A673 (cell line): ENCODE measurements at regions not wholly inside any gene's neighbourhood (a gene's known extent, or its start where the extent isn't known, plus 50 kb on each side); places are given as distances from the start of the nearest gene placed in this dataset.

Experiments used
- BruUV-seq: library from RNA; stranded (reverse); fragments of 400-500 nt; replicated peaks from 2 replicates; lab custom pipeline; 2021; lab: Mats Ljungman, UMichigan
- CTCF ChIA-PET: fragments of 300-600 bp; sonication (Branson Sonifier 250); formaldehyde crosslinking; loops from one replicate; lab custom pipeline; 2022; ENCODE audit warnings: antibody characterized with exemption; lab: Charles Lee
- POLR2A ChIA-PET: fragments of 300-600 bp; sonication (Branson Sonifier 250); formaldehyde crosslinking; loops from one replicate; lab custom pipeline; 2022; ENCODE audit warnings: antibody characterized with exemption; ENCODE audit not compliant: low non-redundant PET; lab: Charles Lee
- DNase-seq: peaks from one replicate; pipeline ENCODE4 v3.0.0-alpha.2; 2015; ENCODE audit warnings: low spot score
- H3K27ac ChIP-seq: fragments of 200-600 bp; sonication (generic); 2 replicates; pipeline ENCODE4 v1.5.1; 2016; ENCODE audit warnings: mixed run types, low read depth, mild to moderate bottlenecking, mixed read lengths, antibody characterized with exemption, low read length; ENCODE audit not compliant: poor library complexity, severe bottlenecking
- H3K27me3 ChIP-seq: fragments of 200-600 bp; sonication (generic); replicated peaks from 2 replicates; pipeline ENCODE4 v1.6.1; 2017; ENCODE audit warnings: mixed run types, low read depth, mild to moderate bottlenecking, mixed read lengths, antibody characterized with exemption, low read length; ENCODE audit not compliant: insufficient read depth, poor library complexity
- H3K36me3 ChIP-seq: fragments of 200-600 bp; sonication (generic); 2 replicates; pipeline ENCODE4 v1.6.1; 2016; ENCODE audit warnings: mixed run types, mild to moderate bottlenecking, mixed read lengths, antibody characterized with exemption, low read length; ENCODE audit not compliant: insufficient read depth, poor library complexity, severe bottlenecking
- H3K4me1 ChIP-seq: fragments of 200-600 bp; sonication (generic); 2 replicates; pipeline ENCODE4 v1.6.1; 2017; ENCODE audit warnings: mixed run types, mild to moderate bottlenecking, mixed read lengths, antibody characterized with exemption, low read length; ENCODE audit not compliant: insufficient read depth, poor library complexity, severe bottlenecking
- H3K4me3 ChIP-seq: fragments of 200-600 bp; sonication (generic); 2 replicates; pipeline ENCODE4 v1.5.1; 2016; ENCODE audit warnings: low read depth, mixed run types, mild to moderate bottlenecking, mixed read lengths, low read length; ENCODE audit not compliant: poor library complexity, severe bottlenecking
- H3K9me3 ChIP-seq: fragments of 200-600 bp; sonication (generic); 2 replicates; pipeline ENCODE4 v1.6.1; 2016; ENCODE audit warnings: mixed run types, low read depth, mild to moderate bottlenecking, mixed read lengths, antibody characterized with exemption, low read length; ENCODE audit not compliant: poor library complexity, severe bottlenecking
- CTCF ChIP-seq: fragments of 300-800, 200-600 bp; sonication (generic); conservative IDR thresholded peaks from 2 replicates; pipeline ENCODE4 v1.5.1; 2017; ENCODE audit warnings: low read depth, mild to moderate bottlenecking, antibody characterized with exemption, low read length, moderate library complexity, mixed read lengths
- EZH2 ChIP-seq: fragments of 200-600 bp; sonication (generic); IDR thresholded peaks from 2 replicates; pipeline ENCODE4 v1.6.1; 2017; ENCODE audit warnings: borderline replicate concordance, low read depth, mild to moderate bottlenecking, mixed read lengths, antibody characterized with exemption, low read length; ENCODE audit not compliant: poor library complexity, severe bottlenecking
- intact Hi-C: fragments of 100-400 bp; cut with micrococcal nuclease; formaldehyde crosslinking; loops from one replicate; pipeline ENCODE4 v1.10.0; 2022; ENCODE audit not compliant: unreplicated experiment

- CTCF ChIA-PET: no interaction called here
- Histone ChIP-seq H3K27me3 (no peaks in the 10 kb centered on the region), H3K36me3 (no peaks in the 10 kb centered on the region), H3K4me1 (no peaks in the 10 kb centered on the region), H3K27ac (no peak overlapping the region), H3K9me3 (peaks cover 38% of the 10 kb centered on the region), H3K4me3 (no peak overlapping the region)
- DNase-seq: no peak
- TF ChIP-seq CTCF (no peak), EZH2 (no peak)
- intact Hi-C loops: no loop called here
- BruUV-seq: no TSS peak
- POLR2A ChIA-PET: no interaction called here
Observed at GRCh38 chr7:52360541-52360940, 674.9 kb upstream of the POM121L12 start.

GRCh38 chr7:52355053-52355452, 680.4 kb upstream of the POM121L12 start:
- Histone ChIP-seq H3K27ac (no peak overlapping the region), H3K4me3 (no peak overlapping the region), H3K36me3 (no peaks in the 10 kb centered on the region), H3K4me1 (no peaks in the 10 kb centered on the region), H3K27me3 (no peaks in the 10 kb centered on the region), H3K9me3 (peaks cover 47% of the 10 kb centered on the region)
- ChIA-PET CTCF (no interaction called here), POLR2A (no interaction called here)
- TF ChIP-seq EZH2: no peak
- no peak for TF ChIP-seq CTCF
- BruUV-seq: no TSS peak
- intact Hi-C loops: no loop called here
- DNase-seq: no peak

GRCh38 chr7:52352013-52352981, 683.1 kb upstream of the POM121L12 start:
- DNase-seq: no peak
- H3K4me3 ChIP-seq: no peak overlapping the region
- no TSS peak for BruUV-seq
- CTCF ChIA-PET: no interaction called here
- H3K27me3 ChIP-seq: no peaks in the 10 kb centered on the region
- peaks cover 48% of the 10 kb centered on the region for H3K9me3 ChIP-seq
- no peaks in the 10 kb centered on the region for H3K4me1 ChIP-seq
- H3K27ac ChIP-seq: no peak overlapping the region
- intact Hi-C loops: no loop called here
- POLR2A ChIA-PET: no interaction called here
- no peaks in the 10 kb centered on the region for H3K36me3 ChIP-seq
- TF ChIP-seq EZH2 (no peak), CTCF (no peak)
